Epithelial cell of esophagus (primary cell): ENCODE measurements at regions not wholly inside any gene's neighbourhood (a gene's known extent, or its start where the extent isn't known, plus 50 kb on each side); places are given as distances from the start of the nearest gene placed in this dataset.

Source experiments
- DNase-seq: peaks from one replicate; pipeline ENCODE4 v3.0.0; 2010; ENCODE audit warnings: low read depth
- H3K4me3 ChIP-seq: 2 replicates; pipeline ENCODE4 v1.5.1; 2011; ENCODE audit warnings: mild to moderate bottlenecking, low read length, control low read depth
- CTCF ChIP-seq: IDR thresholded peaks from 2 replicates; pipeline ENCODE4 v1.5.1; 2011; ENCODE audit warnings: low read depth, mild to moderate bottlenecking, low read length, control low read depth, inconsistent platforms; ENCODE audit not compliant: insufficient read depth; ENCODE audit errors: missing control alignments

- peak; percentile 93 for DNase-seq
- peak; percentile 97 for TF ChIP-seq CTCF
- peak overlapping the region; percentile 28 for H3K4me3 ChIP-seq
These were observed 139.8 kb downstream of the OR2B2 start for GRCh38 chr6:27772261-27773001.

- no peak overlapping the region for H3K4me3 ChIP-seq
- TF ChIP-seq CTCF = no peak
- DNase-seq = no peak
These were observed 141.0 kb downstream of the OR2B2 start for GRCh38 chr6:27771235-27771634.

DNA sequence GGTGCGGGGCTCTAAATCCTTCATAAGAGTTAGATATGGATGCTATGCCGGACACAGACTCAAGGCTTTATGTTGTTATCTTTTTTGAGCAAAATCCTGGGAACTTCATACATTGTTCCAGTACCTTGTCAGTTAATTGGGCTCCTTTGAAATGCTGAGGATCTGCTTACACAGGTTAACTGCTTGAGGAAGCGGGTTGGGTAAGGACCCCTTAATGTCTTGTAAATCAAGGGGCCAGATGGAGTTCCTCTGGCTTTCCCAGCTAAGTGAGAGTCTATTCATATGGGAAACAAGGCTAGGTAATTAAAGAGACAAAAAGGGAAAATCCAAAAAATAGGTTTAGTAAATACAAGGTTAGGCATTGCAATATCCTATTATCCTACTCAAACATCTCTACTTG is 141.5 kb downstream of the OR2B2 start:
- DNase-seq = no peak
- H3K4me3 ChIP-seq = no peak overlapping the region
- no peak for TF ChIP-seq CTCF

GRCh38 chr6:27768556-27768955 is 143.6 kb downstream of the OR2B2 start:
- TF ChIP-seq CTCF = no peak
- H3K4me3 ChIP-seq = no peak overlapping the region
- DNase-seq = no peak

DNA sequence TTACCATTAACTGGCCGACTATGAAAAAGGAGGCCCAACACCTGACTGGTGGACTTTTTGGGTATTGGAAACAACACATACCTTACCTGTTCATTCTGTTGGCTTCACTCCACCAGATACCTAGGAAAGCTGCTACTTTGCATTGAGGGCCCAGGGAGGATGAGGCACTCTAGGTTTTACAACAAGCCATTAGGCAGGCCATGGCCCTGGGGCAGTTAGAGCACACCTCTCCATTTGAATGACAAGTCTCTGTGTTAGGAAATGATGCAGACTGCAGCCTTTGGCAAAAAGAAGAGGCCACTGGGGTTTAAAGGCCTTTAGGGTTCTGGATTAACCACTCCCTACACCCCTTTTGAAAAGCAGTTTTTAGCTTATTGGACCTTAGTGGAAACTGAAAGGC is 144.3 kb downstream of the OR2B2 start:
- no peak for TF ChIP-seq CTCF
- no peak for DNase-seq
- H3K4me3 ChIP-seq = no peak overlapping the region

GRCh38 chr6:27766405-27766804 is 145.8 kb downstream of the OR2B2 start:
- no peak overlapping the region for H3K4me3 ChIP-seq
- DNase-seq = no peak
- TF ChIP-seq CTCF = no peak

GRCh38 chr6:27765028-27765590 is 147.1 kb downstream of the OR2B2 start:
- DNase-seq = no peak
- H3K4me3 ChIP-seq = no peak overlapping the region
- TF ChIP-seq CTCF = no peak
